GM23248 (cell line): ENCODE measurements at regions not wholly inside any gene's neighbourhood (a gene's known extent, or its start where the extent isn't known, plus 50 kb on each side); places are given as distances from the start of the nearest gene placed in this dataset.

Experiments used
- DNase-seq: peaks from one replicate; pipeline ENCODE4 v3.0.0-alpha.2; 2015
- H2AFZ ChIP-seq: fragments of 200-600 bp; sonication (generic); 2 replicates; pipeline ENCODE4 v1.6.1; 2016; ENCODE audit warnings: antibody characterized with exemption
- H3F3A ChIP-seq: fragments of 200-600 bp; sonication (generic); 2 replicates; pipeline ENCODE4 v1.6.1; 2016; ENCODE audit warnings: mild to moderate bottlenecking, antibody characterized with exemption, mixed run types; ENCODE audit not compliant: insufficient read depth
- H3K27ac ChIP-seq: fragments of 200-600 bp; sonication (generic); 2 replicates; pipeline ENCODE4 v1.5.1; 2016; ENCODE audit warnings: mild to moderate bottlenecking
- H3K27me3 ChIP-seq: fragments of 200-600 bp; sonication (generic); replicated peaks from 2 replicates; pipeline ENCODE4 v1.6.1; 2016; ENCODE audit warnings: mild to moderate bottlenecking; ENCODE audit not compliant: insufficient read depth
- H3K36me3 ChIP-seq: fragments of 200-600 bp; sonication (generic); 2 replicates; pipeline ENCODE4 v1.6.1; 2016; ENCODE audit warnings: low read depth, mild to moderate bottlenecking
- H3K4me1 ChIP-seq: fragments of 200-600 bp; sonication (generic); 2 replicates; pipeline ENCODE4 v1.6.1; 2016; ENCODE audit warnings: mild to moderate bottlenecking; ENCODE audit not compliant: insufficient read depth
- H3K4me2 ChIP-seq: fragments of 200-600 bp; sonication (generic); one replicate; pipeline ENCODE4 v1.6.1; 2016; ENCODE audit warnings: mild to moderate bottlenecking; ENCODE audit not compliant: unreplicated experiment
- H3K4me3 ChIP-seq: fragments of 200-600 bp; sonication (generic); 2 replicates; pipeline ENCODE4 v1.5.1; 2016; ENCODE audit warnings: mild to moderate bottlenecking
- H3K79me2 ChIP-seq: fragments of 200-600 bp; sonication (generic); 2 replicates; pipeline ENCODE4 v1.6.1; 2016; ENCODE audit warnings: mild to moderate bottlenecking; ENCODE audit not compliant: insufficient read depth
- H3K9ac ChIP-seq: fragments of 200-600 bp; sonication (generic); 2 replicates; pipeline ENCODE4 v1.6.1; 2016; ENCODE audit warnings: mild to moderate bottlenecking
- H3K9me2 ChIP-seq: fragments of 200-600 bp; sonication (generic); 2 replicates; pipeline ENCODE4 v1.6.1; 2016; ENCODE audit warnings: mixed run types, mild to moderate bottlenecking, moderate library complexity; ENCODE audit not compliant: insufficient read depth
- H3K9me3 ChIP-seq: fragments of 200-600 bp; sonication (generic); one replicate; pipeline ENCODE4 v1.6.1; 2017; ENCODE audit warnings: low read depth
- H4K20me1 ChIP-seq: fragments of 200-600 bp; sonication (generic); 2 replicates; pipeline ENCODE4 v1.6.0; 2016; ENCODE audit not compliant: insufficient read depth
- EZH2 ChIP-seq: fragments of 200-600 bp; sonication (generic); IDR thresholded peaks from 2 replicates; pipeline ENCODE4 v1.6.1; 2018; ENCODE audit warnings: antibody characterized with exemption, mild to moderate bottlenecking; ENCODE audit not compliant: insufficient read depth, poor library complexity, severe bottlenecking
- EZH2phosphoT487 ChIP-seq: fragments of 200-600 bp; sonication (generic); IDR thresholded peaks from 2 replicates; pipeline ENCODE4 v1.6.1; 2018; ENCODE audit warnings: antibody characterized with exemption, moderate library complexity, mild to moderate bottlenecking, low read depth; ENCODE audit not compliant: insufficient read depth
- WGBS, 2 experiments: methylation state at CpG; one replicate each; pipeline ENCODE4 v1.1.6; 2015 to 2017; ENCODE audit warnings: low lambda C conversion rate in 2 of 2, low coverage in 1 of 2; ENCODE audit errors: missing lambda C conversion rate in 2 of 2; 5-methylcytosine and 5-hydroxymethylcytosine counted together
- in situ Hi-C: fragments of 300-500 bp; cut with MboI; formaldehyde crosslinking; loops from 2 replicates; pipeline ENCODE4 v1.15.0; 2020

GRCh38 chr11:122517403-122518379 is 137.8 kb upstream of the UBASH3B start:
- in situ Hi-C loops: loop anchor here (25.0 kb wide), 1 partner anchor 1205 kb away; no protein-coding TSS in a partner anchor
- no peak for TF ChIP-seq EZH2
- no peak for TF ChIP-seq EZH2phosphoT487
- H3K4me1 ChIP-seq: peaks cover 9% of the 10 kb centered on the region
- WGBS, 2 experiments: 48 to 50% methylated on average over 4 of the region's 4 CpGs
- H3K9me3 ChIP-seq: no peaks in the 10 kb centered on the region
- no peaks in the 10 kb centered on the region for H3K36me3 ChIP-seq
- no peaks in the 10 kb centered on the region for H3K9me2 ChIP-seq
- H3K4me2 ChIP-seq: no peak overlapping the region
- peak; percentile 14 for DNase-seq
- 0 out of 2 replicates have a peak, but pooled peaks cover 8% of the 10 kb centered on the region for H3K27me3 ChIP-seq
- H4K20me1 ChIP-seq: no peaks in the 10 kb centered on the region
- no peak overlapping the region for H3K9ac ChIP-seq
- 0 out of 2 replicates have a peak, but pooled peaks cover 5% of the 10 kb centered on the region for H3F3A ChIP-seq
- no peak overlapping the region for H3K27ac ChIP-seq
- no peak overlapping the region for H3K4me3 ChIP-seq
- H3K79me2 ChIP-seq: no peaks in the 10 kb centered on the region
- no peak overlapping the region for H2AFZ ChIP-seq

- Histone ChIP-seq H2AFZ (no peak overlapping the region), H3F3A (0 out of 2 replicates have a peak, but pooled peaks cover 5% of the 10 kb centered on the region), H3K9me2 (no peaks in the 10 kb centered on the region), H3K4me3 (no peak overlapping the region), H3K36me3 (no peaks in the 10 kb centered on the region), H3K27ac (no peak overlapping the region), H3K4me2 (peak overlapping the region; percentile 21), H3K9me3 (no peaks in the 10 kb centered on the region), H4K20me1 (no peaks in the 10 kb centered on the region), H3K79me2 (no peaks in the 10 kb centered on the region), H3K9ac (no peak overlapping the region), H3K4me1 (peaks cover 9% of the 10 kb centered on the region), H3K27me3 (0 out of 2 replicates have a peak, but pooled peaks cover 8% of the 10 kb centered on the region)
- 0 to 2% methylated on average over 2 of the region's 2 CpGs for WGBS, 2 experiments
- in situ Hi-C loops: loop anchor here (25.0 kb wide), 1 partner anchor 1204 kb away; no protein-coding TSS in a partner anchor
- DNase-seq: peak; percentile 23
- TF ChIP-seq EZH2 (no peak), EZH2phosphoT487 (no peak)
Observed at GRCh38 chr11:122516686-122517085, 138.8 kb upstream of the UBASH3B start.

- no peak for DNase-seq
- Histone ChIP-seq H3K4me2 (no peak overlapping the region), H4K20me1 (no peaks in the 10 kb centered on the region), H3K27ac (no peak overlapping the region), H3K4me1 (peaks cover 9% of the 10 kb centered on the region), H3K27me3 (0 out of 2 replicates have a peak, but pooled peaks cover 8% of the 10 kb centered on the region), H3K36me3 (no peaks in the 10 kb centered on the region), H3K9me2 (no peaks in the 10 kb centered on the region), H3K4me3 (no peak overlapping the region), H3K9ac (no peak overlapping the region), H3K79me2 (no peaks in the 10 kb centered on the region), H2AFZ (no peak overlapping the region), H3F3A (0 out of 2 replicates have a peak, but pooled peaks cover 5% of the 10 kb centered on the region), H3K9me3 (no peaks in the 10 kb centered on the region)
- TF ChIP-seq EZH2phosphoT487 (no peak), EZH2 (no peak)
- in situ Hi-C loops: loop anchor here (25.0 kb wide), 1 partner anchor 1202 kb away; no protein-coding TSS in a partner anchor
- WGBS, 2 experiments: 69 to 72% methylated on average over 2 of the region's 2 CpGs
Observed at GRCh38 chr11:122513997-122514396, 141.5 kb upstream of the UBASH3B start.

- Histone ChIP-seq H3K79me2 (no peaks in the 10 kb centered on the region), H3K27ac (no peak overlapping the region), H3K27me3 (0 out of 2 replicates have a peak, but pooled peaks cover 8% of the 10 kb centered on the region), H4K20me1 (no peaks in the 10 kb centered on the region), H3K9ac (no peak overlapping the region), H3K9me3 (no peaks in the 10 kb centered on the region), H2AFZ (no peak overlapping the region), H3K9me2 (no peaks in the 10 kb centered on the region), H3F3A (0 out of 2 replicates have a peak, but pooled peaks cover 5% of the 10 kb centered on the region), H3K4me2 (no peak overlapping the region), H3K4me1 (peaks cover 9% of the 10 kb centered on the region), H3K36me3 (no peaks in the 10 kb centered on the region), H3K4me3 (no peak overlapping the region)
- TF ChIP-seq EZH2 (no peak), EZH2phosphoT487 (no peak)
- no peak for DNase-seq
- in situ Hi-C loops: loop anchor here (25.0 kb wide), 1 partner anchor 1201 kb away; no protein-coding TSS in a partner anchor
- WGBS, 2 experiments: 41 to 59% methylated on average over 2 of the region's 2 CpGs
Observed at GRCh38 chr11:122513328-122513727, 142.2 kb upstream of the UBASH3B start.
